Left ventricle myocardium inferior (tissue), 1 donor: ENCODE measurements at regions not wholly inside any gene's neighbourhood (a gene's known extent, or its start where the extent isn't known, plus 50 kb on each side); places are given as distances from the start of the nearest gene placed in this dataset.

ENCODE experiments used
- DNase-seq: peaks from one replicate; pipeline ENCODE4 v3.0.0-alpha.2; 2020
- H3K27ac ChIP-seq: fragments of 200-600 bp; replicated peaks from 2 replicates; pipeline ENCODE4 v1.8.0; 2021
- H3K27me3 ChIP-seq: fragments of 200-600 bp; 2 replicates; pipeline ENCODE4 v1.8.0; 2021; ENCODE audit warnings: low read depth
- H3K36me3 ChIP-seq: fragments of 200-600 bp; 2 replicates; pipeline ENCODE4 v1.8.0; 2021
- H3K4me1 ChIP-seq: fragments of 200-600 bp; 2 replicates; pipeline ENCODE4 v1.8.0; 2021
- H3K4me3 ChIP-seq: fragments of 200-600 bp; 2 replicates; pipeline ENCODE4 v1.8.0; 2021; ENCODE audit warnings: mild to moderate bottlenecking, moderate library complexity
- H3K9me3 ChIP-seq: fragments of 200-600 bp; replicated peaks from 2 replicates; pipeline ENCODE4 v1.8.0; 2021
- intact Hi-C: fragments of 100-400 bp; cut with micrococcal nuclease; formaldehyde crosslinking; loops from one replicate; pipeline ENCODE4 v1.11.0; 2022
- TF ChIP-seq, protein P1 (sequence below): fragments of 200-600 bp; IDR thresholded peaks from 2 replicates; pipeline ENCODE4 v1.8.0; 2021; ENCODE audit warnings: antibody characterized with exemption, mild to moderate bottlenecking, borderline replicate concordance
- donor health status: DM: no; HTN: yes; CAD: no; lungs with severe emphysema.

DNA sequence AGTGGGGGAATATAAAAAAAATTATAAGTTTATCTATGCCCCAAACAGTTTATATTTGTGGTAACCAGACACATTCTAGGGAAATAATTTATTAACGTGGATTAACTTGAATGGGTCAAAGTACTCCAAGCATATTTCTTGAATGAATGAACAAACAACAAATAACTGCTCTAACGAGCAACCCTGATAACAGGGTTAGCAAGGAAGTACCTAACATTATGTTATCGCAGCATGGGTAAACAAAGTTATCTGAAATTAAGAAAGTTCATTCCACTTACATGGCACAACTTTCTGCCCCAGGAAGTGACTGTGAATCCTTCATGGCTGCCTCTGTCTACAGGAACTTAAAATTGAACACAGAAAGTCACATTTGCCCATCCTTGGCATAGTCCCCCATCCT is 812.9 kb upstream of the ACVR2A start:
- intact Hi-C loops: no loop called here
- TF ChIP-seq, protein P1, sequence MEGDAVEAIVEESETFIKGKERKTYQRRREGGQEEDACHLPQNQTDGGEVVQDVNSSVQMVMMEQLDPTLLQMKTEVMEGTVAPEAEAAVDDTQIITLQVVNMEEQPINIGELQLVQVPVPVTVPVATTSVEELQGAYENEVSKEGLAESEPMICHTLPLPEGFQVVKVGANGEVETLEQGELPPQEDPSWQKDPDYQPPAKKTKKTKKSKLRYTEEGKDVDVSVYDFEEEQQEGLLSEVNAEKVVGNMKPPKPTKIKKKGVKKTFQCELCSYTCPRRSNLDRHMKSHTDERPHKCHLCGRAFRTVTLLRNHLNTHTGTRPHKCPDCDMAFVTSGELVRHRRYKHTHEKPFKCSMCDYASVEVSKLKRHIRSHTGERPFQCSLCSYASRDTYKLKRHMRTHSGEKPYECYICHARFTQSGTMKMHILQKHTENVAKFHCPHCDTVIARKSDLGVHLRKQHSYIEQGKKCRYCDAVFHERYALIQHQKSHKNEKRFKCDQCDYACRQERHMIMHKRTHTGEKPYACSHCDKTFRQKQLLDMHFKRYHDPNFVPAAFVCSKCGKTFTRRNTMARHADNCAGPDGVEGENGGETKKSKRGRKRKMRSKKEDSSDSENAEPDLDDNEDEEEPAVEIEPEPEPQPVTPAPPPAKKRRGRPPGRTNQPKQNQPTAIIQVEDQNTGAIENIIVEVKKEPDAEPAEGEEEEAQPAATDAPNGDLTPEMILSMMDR: no peak
- Histone ChIP-seq H3K9me3 (no peaks in the 10 kb centered on the region), H3K36me3 (no peaks in the 10 kb centered on the region), H3K4me1 (no peaks in the 10 kb centered on the region), H3K27ac (no peak overlapping the region), H3K27me3 (peaks cover 15% of the 10 kb centered on the region), H3K4me3 (no peak overlapping the region)
- DNase-seq: no peak

DNA sequence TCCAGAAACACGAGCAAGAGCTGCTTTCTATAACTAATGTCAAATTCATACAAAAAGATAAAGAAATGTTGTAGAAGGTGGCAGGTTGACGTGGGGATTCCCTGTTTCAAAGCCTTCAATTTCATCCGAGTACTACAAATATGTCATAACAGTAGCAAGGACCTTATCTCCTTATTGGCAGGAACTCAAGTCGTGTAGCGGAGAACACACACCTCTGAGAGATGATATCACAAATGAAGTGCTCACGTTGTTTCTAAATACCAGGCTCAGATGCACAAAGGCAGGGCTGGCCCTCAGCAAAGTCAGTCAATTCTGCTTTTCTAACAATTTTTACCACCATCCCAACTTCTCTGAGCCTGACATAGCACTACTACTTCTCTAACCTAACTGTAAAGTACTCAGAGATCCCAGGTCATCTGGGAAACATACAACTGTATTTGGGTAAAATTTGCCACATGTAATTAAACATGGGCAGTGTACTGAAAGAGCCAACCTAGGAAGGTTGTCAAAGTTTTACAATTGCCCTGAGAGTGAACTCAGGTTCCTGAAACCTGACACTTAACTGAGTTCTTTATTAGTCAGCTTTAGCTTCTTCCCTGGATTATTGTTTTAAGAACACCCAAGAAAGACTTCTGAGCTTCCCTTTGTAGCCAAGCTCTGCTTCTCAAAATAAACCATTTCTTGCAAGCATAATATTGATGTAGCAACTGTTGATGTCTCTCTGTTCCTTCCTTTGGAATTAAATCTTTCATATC is 813.7 kb upstream of the ACVR2A start:
- TF ChIP-seq, protein P1: no peak
- intact Hi-C loops: no loop called here
- H3K4me3 ChIP-seq: no peak overlapping the region

DNA sequence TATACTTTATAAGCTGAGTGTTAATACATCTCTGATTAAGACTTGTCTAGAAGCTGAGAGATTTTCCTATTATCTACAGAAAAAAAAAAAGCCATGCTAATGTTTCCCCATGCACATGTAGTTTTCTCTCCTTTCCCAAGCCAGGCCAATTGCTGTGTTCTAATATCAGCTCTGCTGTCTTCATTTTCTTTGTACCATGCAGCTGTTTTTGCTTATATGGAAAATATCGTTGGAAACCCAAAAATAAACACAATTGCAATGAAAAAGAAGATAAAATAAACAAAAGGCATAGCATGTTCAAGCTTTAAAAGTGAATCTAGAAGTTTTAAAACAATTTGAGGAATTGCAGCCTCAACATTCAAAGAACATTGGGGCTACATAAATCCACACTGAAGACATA is 817.4 kb upstream of the ACVR2A start:
- DNase-seq: no peak
- Histone ChIP-seq H3K4me3 (no peak overlapping the region), H3K36me3 (no peaks in the 10 kb centered on the region), H3K4me1 (no peaks in the 10 kb centered on the region), H3K27ac (no peak overlapping the region), H3K9me3 (peaks cover 19% of the 10 kb centered on the region), H3K27me3 (peaks cover 22% of the 10 kb centered on the region)
- intact Hi-C loops: no loop called here
- TF ChIP-seq, protein P1: no peak

More for the DNA sequence above, 813.7 kb upstream of the ACVR2A start:
- Histone ChIP-seq H3K9me3 (no peaks in the 10 kb centered on the region), H3K36me3 (no peaks in the 10 kb centered on the region), H3K4me1 (no peaks in the 10 kb centered on the region), H3K27ac (no peak overlapping the region), H3K27me3 (peaks cover 15% of the 10 kb centered on the region)
- no peak for DNase-seq

DNA sequence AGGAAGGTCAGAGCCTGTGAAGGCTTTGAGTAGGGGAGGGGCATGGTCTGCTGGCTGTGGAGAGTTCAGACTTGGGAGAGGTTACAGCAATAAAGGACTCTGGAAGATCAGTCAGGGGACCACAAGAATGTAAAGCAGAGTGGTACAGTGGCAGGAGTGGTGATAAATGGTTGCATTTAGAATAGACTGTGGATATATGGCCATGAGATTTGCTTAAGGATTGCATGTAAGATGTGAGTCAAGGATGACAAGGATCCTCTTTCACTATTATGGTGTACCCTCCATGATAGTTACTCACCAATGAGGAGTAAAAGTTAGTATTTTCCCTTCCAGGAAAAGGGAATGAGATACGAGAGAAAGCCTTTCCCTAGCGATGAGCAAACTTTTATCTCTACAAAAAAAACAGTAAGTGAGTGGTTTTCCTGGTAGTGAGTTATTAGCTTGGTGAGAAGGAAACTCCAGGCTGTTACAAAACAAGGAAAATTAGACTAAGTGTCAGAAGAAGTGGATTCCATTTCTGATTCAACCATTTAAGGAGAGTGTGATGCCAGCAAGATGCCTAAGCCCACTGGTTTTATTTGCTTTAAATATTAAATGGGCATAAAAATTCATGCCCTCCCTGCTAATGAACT is 818.0 kb upstream of the ACVR2A start:
- no peak for DNase-seq
- Histone ChIP-seq H3K27me3 (peaks cover 22% of the 10 kb centered on the region), H3K36me3 (no peaks in the 10 kb centered on the region), H3K9me3 (peaks cover 21% of the 10 kb centered on the region), H3K4me1 (no peaks in the 10 kb centered on the region), H3K4me3 (no peak overlapping the region), H3K27ac (no peak overlapping the region)
- TF ChIP-seq, protein P1: no peak
- intact Hi-C loops: no loop called here

DNA sequence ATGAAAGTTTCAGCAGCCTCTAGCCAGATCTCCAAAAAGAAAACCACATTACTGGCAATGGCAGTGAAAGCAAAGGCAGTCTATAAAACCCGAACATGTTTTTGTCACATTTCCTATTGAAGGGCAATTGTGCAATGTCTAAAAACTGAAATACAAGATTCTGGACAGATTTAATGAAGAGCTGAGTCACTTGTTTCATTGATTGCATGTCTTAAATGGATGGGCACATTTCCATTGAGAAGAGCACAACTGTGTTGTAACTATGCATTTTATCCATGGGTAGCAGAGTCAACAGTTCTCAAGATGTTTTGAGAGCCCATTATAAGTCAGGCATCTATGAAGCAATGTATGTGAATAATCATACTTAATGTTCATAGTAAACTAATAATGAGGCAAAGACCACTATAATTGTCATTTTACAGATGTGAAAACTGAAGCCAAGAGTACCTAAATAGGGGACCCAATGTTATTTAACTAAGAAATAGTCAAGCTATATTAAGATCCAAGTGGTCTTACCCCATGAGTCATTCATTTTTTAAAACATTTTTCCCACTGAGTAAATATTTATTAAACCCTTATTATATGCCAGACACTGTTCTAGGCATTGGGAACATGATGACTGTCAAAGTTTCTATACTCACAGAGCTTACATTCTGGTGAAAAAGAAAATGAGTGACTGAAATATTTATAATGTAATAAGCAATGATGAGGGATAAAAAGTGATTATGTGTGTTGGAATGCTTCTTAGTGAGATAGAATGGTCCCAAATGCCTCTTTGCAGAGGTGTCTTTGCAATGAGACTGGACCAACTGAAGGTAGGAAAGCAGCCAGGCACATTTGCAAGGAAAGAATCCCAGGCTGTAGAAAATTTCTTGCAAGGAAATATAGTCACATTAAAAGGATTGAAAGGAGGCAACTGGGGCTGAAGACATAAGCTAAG is 818.9 kb upstream of the ACVR2A start:
- Histone ChIP-seq H3K9me3 (peaks cover 21% of the 10 kb centered on the region), H3K4me3 (no peak overlapping the region), H3K4me1 (no peaks in the 10 kb centered on the region), H3K36me3 (no peaks in the 10 kb centered on the region), H3K27me3 (peaks cover 18% of the 10 kb centered on the region), H3K27ac (no peak overlapping the region)
- TF ChIP-seq, protein P1: no peak
- intact Hi-C loops: no loop called here
- no peak for DNase-seq
